ENCODE measurements at regions not wholly inside any gene's neighbourhood (a gene's known extent, or its start where the extent isn't known, plus 50 kb on each side); places are given as distances from the start of the nearest gene placed in this dataset.

DNA sequence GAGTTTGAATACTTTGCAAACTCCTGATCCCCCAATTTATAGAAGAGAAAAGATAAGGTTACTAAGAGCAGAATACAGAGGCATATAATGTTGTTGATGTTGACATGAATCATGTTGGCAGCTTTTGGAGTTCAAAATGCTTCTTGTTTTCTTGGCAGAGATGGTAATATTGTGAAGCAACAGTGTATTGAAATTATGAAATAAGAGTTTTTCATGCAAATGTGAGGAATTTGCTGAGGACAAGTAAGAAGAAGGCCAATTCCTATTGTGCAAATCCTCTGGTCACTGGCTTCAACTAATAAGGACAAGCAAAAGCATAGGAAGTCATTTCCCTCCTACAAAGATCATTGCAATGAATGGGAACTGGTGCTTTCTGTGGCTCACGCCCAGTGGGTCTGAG is 126.9 kb upstream of the CHL1 start:
- Histone ChIP-seq H3K27ac (peak overlapping the region in 1 of 2 donors; percentile 41), H3K4me3 (no peak overlapping the region)
- no peak for DNase-seq (ENCODE audit: low spot score)
- TF ChIP-seq, protein P1, sequence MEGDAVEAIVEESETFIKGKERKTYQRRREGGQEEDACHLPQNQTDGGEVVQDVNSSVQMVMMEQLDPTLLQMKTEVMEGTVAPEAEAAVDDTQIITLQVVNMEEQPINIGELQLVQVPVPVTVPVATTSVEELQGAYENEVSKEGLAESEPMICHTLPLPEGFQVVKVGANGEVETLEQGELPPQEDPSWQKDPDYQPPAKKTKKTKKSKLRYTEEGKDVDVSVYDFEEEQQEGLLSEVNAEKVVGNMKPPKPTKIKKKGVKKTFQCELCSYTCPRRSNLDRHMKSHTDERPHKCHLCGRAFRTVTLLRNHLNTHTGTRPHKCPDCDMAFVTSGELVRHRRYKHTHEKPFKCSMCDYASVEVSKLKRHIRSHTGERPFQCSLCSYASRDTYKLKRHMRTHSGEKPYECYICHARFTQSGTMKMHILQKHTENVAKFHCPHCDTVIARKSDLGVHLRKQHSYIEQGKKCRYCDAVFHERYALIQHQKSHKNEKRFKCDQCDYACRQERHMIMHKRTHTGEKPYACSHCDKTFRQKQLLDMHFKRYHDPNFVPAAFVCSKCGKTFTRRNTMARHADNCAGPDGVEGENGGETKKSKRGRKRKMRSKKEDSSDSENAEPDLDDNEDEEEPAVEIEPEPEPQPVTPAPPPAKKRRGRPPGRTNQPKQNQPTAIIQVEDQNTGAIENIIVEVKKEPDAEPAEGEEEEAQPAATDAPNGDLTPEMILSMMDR (IDR thresholded peaks at IDR 0.05), result no peak

DNA sequence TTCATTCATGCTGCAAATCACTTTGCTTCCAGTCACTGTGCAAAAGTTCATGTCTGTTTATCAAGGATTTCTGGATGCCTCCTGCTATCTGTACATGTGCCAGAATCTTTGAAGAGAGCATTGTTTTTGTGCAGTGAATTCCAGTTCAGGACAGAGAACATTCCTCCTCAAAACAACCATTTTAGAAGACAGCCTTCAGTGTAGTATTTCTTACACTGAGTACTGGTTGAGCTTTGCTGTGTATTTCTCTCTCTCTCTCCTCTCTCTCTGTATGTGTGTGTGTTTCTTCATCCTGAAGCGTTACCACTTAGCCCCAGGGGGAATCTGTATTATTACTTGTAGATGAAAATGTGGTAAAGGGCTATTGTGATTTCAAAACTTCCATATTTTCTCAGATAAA is 123.8 kb upstream of the CHL1 start:
- Histone ChIP-seq H3K27ac (peak overlapping the region in 1 of 2 donors; percentile 56), H3K4me3 (no peak overlapping the region)
- TF ChIP-seq, protein P1 (IDR thresholded peaks at IDR 0.05), result no peak
- DNase-seq (ENCODE audit: low spot score), result no peak

DNA sequence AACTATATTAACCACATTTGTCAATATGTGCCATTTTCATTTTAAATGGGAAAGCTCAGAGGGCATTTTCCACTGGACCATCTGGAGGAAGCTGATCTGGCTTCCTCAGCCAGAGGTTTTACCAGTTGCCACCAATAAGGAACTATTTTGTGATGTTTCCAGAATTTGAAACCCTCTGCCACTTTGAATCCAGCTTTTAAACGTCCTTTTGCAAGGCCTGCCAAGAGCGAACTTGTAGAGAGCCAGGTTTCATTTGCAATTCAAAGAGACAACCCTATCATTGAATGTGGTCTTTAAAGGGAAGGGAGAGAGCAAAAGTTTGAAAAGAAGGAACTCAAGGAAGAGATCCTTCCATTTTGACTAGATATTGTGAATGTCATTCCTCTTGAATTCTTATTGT is 123.3 kb upstream of the CHL1 start:
- H3K27ac ChIP-seq, result peak overlapping the region in 1 of 2 donors; percentile 56

DNA sequence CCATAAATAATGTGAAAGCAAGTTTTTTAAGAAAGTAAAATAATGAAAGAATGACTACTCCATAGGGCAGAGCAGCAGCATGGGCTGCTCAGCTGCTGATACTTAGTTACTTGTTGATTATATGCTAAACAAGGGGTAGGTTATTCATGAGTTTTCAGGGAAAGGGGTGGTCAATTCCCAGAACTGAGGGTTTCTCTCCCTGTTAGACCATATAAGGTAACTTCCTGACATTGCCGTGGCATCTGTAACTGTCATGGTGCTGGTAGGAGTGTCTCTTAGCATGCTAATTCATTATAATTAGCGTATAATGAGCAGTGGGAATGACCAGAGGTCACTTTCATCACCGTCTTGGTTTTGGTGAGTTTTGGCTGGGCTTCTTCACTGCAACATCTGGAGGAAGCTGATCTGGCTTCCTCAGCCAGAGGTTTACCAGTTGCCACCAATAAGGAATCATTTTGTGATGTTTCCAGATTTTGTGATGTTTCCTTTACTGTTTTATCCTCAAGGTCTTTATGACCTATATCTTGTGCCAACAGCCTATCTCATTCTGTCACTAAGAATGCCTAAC is 121.8 kb upstream of the CHL1 start:
- Histone ChIP-seq H3K27ac (peak overlapping the region in 1 of 2 donors; percentile 18), H3K4me3 (no peak overlapping the region)
- TF ChIP-seq, protein P1 (IDR thresholded peaks at IDR 0.05), result no peak
- no peak for DNase-seq (ENCODE audit: low spot score)

More for the DNA sequence above, 123.3 kb upstream of the CHL1 start:
- DNase-seq (ENCODE audit: low spot score), result no peak
- TF ChIP-seq, protein P1 (IDR thresholded peaks at IDR 0.05), result no peak
- H3K4me3 ChIP-seq, result no peak overlapping the region

DNA sequence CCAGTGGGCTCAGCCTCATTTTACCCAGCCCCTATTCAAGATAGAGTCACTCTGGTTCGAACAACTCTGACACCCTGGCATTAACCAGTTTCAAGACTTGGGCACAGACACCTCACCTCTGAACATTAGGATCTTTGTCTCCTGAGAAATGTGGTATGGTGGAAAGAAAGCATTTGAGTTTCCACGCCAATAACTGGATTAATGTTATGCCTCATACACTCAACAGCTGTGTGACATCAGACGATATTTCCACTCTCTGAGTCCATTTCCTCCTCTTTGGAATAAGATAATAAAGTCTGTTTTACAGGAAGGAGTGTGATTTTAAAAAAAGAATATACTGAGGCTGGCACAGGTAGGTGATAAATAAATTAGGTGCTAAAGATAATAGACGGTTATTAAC is 121.3 kb upstream of the CHL1 start:
- TF ChIP-seq, protein P1 (IDR thresholded peaks at IDR 0.05), result no peak
- Histone ChIP-seq H3K4me3 (no peak overlapping the region), H3K27ac (peak overlapping the region in 1 of 2 donors; percentile 18)
- DNase-seq (ENCODE audit: low spot score), result no peak

DNA sequence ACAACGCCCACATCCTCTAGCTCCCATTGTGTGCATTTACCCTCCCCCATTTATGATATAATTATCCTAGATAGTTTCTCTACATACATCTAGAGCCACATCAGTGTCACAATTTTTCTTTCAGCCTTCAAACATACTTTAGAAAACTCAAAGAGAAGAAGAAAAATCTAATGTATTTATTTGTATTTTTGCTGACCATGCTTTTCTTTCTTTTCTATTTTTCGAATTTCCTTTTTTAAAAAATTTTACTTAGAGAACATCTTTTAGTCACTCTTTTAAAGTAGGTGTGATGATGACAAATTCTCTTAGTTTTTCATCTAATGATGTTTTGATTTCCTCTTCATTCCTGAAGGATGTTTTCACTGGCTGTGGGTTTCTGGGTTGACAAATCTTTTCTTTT is 117.0 kb upstream of the CHL1 start:
- TF ChIP-seq, protein P1 (IDR thresholded peaks at IDR 0.05), result no peak
- Histone ChIP-seq H3K4me3 (no peak overlapping the region), H3K27ac (no peak overlapping the region)
- no peak for DNase-seq (ENCODE audit: low spot score)

DNA sequence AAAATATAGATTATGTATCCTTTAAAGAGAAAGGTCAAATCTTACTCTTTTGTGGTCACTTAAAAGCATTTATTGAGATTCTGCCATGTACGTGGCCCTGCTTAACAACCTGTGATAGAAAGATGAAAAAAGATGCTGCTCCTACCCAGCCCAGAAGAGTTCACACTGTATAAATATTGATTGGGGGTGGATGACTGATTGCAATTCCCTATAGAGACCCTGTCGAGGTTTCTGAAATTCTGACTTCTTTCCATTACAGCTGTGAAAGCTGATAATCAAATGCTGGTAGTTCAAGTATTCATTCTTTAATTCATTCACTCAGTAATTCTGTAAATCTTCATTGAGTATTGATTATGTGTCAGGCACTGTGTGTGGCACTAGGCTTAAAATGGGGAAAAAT is 114.1 kb upstream of the CHL1 start:
- no peak overlapping the region for H3K27ac ChIP-seq
- TF ChIP-seq, protein P1 (IDR thresholded peaks at IDR 0.05), result no peak
- no peak overlapping the region for H3K4me3 ChIP-seq
- no peak for DNase-seq (ENCODE audit: low spot score)
